CD4-positive, alpha-beta memory T cell (primary cell): ENCODE measurements at regions not wholly inside any gene's neighbourhood (a gene's known extent, or its start where the extent isn't known, plus 50 kb on each side); places are given as distances from the start of the nearest gene placed in this dataset.
"Not testable (repeated sequence)": the region's sequence is repeated elsewhere in the genome, so short reads cannot be mapped to it uniquely, and the experiment has no call there.

Experiments used
- CTCF ChIA-PET: fragments of 350-600 bp; sonication (Branson Sonifier 250); formaldehyde crosslinking; loops from one replicate; lab custom pipeline; 2021; ENCODE audit warnings: inconsistent platforms; ENCODE audit not compliant: partially characterized antibody; lab: Charles Lee
- POLR2A ChIA-PET: fragments of 350-600 bp; sonication (Branson Sonifier 250); formaldehyde crosslinking; loops from one replicate; lab custom pipeline; 2021; ENCODE audit not compliant: partially characterized antibody; lab: Charles Lee
- DNase-seq, 5 donors: peaks; one replicate each; pipeline versions ENCODE4 v3.0.0 to v3.0.0-alpha.2; 2020 to 2022; ENCODE audit warnings: mixed read lengths in 1 of 5
- H3K27ac ChIP-seq: one replicate; pipeline ENCODE4 v1.7.0; 2013; ENCODE audit warnings: low read depth, low read length
- H3K27me3 ChIP-seq: 2 replicates; pipeline ENCODE4 v1.7.0; 2013; ENCODE audit warnings: mild to moderate bottlenecking, low read length, moderate library complexity; ENCODE audit not compliant: insufficient read depth
- H3K36me3 ChIP-seq: 2 replicates; pipeline ENCODE4 v1.7.0; 2013; ENCODE audit warnings: mild to moderate bottlenecking, low read length, moderate library complexity; ENCODE audit not compliant: insufficient read depth
- H3K4me1 ChIP-seq: 2 replicates; pipeline ENCODE4 v1.7.0; 2013; ENCODE audit warnings: mild to moderate bottlenecking, low read length, moderate library complexity; ENCODE audit not compliant: insufficient read depth
- H3K4me3 ChIP-seq, 2 donors: one replicate each; pipeline ENCODE4 v1.7.0; 2013; ENCODE audit warnings: low read length in 2 of 2, mild to moderate bottlenecking in 1 of 2
- H3K9me3 ChIP-seq, 2 donors: one replicate each; pipeline ENCODE4 v1.7.0; 2013; ENCODE audit warnings: low read length in 2 of 2, control low read depth in 1 of 2; ENCODE audit not compliant: control insufficient read depth in 1 of 2
- H3K27ac Mint-ChIP-seq, 7 donors: one replicate each; pipeline ENCODE4 v1.8.0; 2020 to 2021; ENCODE audit warnings: mixed read lengths in 7 of 7, mild to moderate bottlenecking in 6 of 7, inconsistent platforms in 3 of 7, moderate library complexity in 3 of 7
- H3K27me3 Mint-ChIP-seq, 2 donors: one replicate each; pipeline ENCODE4 v1.8.0; 2020 to 2021; ENCODE audit warnings: mixed read lengths in 2 of 2
- H3K36me3 Mint-ChIP-seq, 2 donors: one replicate each; pipeline ENCODE4 v1.8.0; 2020 to 2021; ENCODE audit warnings: mixed read lengths in 2 of 2, inconsistent platforms in 1 of 2, mild to moderate bottlenecking in 1 of 2
- H3K4me1 Mint-ChIP-seq, 4 donors: one replicate each; pipeline ENCODE4 v1.8.0; 2020 to 2021; ENCODE audit warnings: mixed read lengths in 4 of 4, mild to moderate bottlenecking in 1 of 4
- H3K4me3 Mint-ChIP-seq, 8 donors: one replicate each; pipeline ENCODE4 v1.8.0; 2020 to 2021; ENCODE audit warnings: mixed read lengths in 8 of 8, mild to moderate bottlenecking in 7 of 8, moderate library complexity in 6 of 8, inconsistent platforms in 3 of 8
- H3K9me3 Mint-ChIP-seq, 8 donors: one replicate each; pipeline ENCODE4 v1.8.0; 2020 to 2021; ENCODE audit warnings: mixed read lengths in 8 of 8, mild to moderate bottlenecking in 5 of 8, inconsistent platforms in 3 of 8, moderate library complexity in 1 of 8
- intact Hi-C: fragments of 100-400 bp; cut with micrococcal nuclease; formaldehyde crosslinking; loops from one replicate; pipeline ENCODE4 v1.15.1; 2023

GRCh38 chr5:124017321-124017720, 505.3 kb downstream of the CSNK1G3 start:
- H3K36me3 ChIP-seq, H3K27ac ChIP-seq, POLR2A ChIA-PET, H3K27me3 Mint-ChIP-seq, H3K27ac Mint-ChIP-seq, H3K27me3 ChIP-seq, H3K9me3 ChIP-seq, H3K4me3 ChIP-seq, DNase-seq, H3K36me3 Mint-ChIP-seq, intact Hi-C loops, H3K4me3 Mint-ChIP-seq, H3K4me1 ChIP-seq, CTCF ChIA-PET, H3K4me1 Mint-ChIP-seq: not testable (repeated sequence)
- H3K9me3 Mint-ChIP-seq: peaks cover 3 to 33% (median 10%) of the 10 kb centered on the region in 8 donors

DNA sequence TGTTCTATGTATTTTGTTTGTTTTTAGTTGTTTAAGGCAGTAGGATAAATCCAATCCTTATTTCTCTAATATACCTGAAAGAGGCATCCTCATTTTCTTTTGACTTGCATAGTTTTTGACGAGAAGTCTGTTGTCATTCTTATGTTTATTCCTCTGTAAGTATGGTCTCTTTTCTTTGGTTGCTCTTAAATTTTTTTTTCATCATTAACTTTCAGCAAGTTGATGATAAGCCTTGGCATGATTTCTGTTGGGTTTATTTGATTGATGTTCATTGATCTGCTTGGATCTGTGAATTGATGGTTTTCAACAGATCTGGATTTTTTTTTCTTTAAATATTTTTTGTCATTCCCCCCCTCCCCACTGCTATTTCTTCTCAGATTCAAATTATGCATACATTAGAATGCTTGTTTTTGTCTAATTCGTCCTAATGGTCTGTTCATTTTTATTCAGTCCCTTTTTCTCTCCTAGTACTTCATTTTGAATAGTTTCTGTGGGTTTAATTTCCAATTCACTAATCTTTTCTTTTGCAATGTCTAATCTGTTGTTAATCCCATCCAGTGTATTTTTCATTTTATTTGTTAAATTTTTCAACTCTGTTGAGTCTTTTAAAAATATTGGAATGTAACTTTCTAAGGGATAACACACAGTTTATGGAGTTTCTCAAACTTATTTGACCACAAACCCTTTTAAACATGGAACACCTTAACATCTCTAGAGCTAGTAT, 495.9 kb downstream of the CSNK1G3 start:
- Mint-ChIP-seq H3K27me3 (no peaks in the 10 kb centered on the region), H3K9me3 (peaks cover 6 to 47% (median 17%) of the 10 kb centered on the region in 8 donors), H3K36me3 (no peaks in the 10 kb centered on the region), H3K27ac (no peak overlapping the region), H3K4me1 (no peaks in the 10 kb centered on the region), H3K4me3 (no peak overlapping the region)
- Histone ChIP-seq H3K27me3 (no peaks in the 10 kb centered on the region), H3K9me3 (no peaks in the 10 kb centered on the region), H3K27ac (no peak overlapping the region), H3K4me3 (no peak overlapping the region), H3K4me1 (no peaks in the 10 kb centered on the region), H3K36me3 (no peaks in the 10 kb centered on the region)
- ChIA-PET CTCF (no interaction called here), POLR2A (no interaction called here)
- no peak for DNase-seq
- intact Hi-C loops: no loop called here

GRCh38 chr5:124001036-124001615, 489.1 kb downstream of the CSNK1G3 start:
- Histone ChIP-seq H3K9me3 (no peaks in the 10 kb centered on the region), H3K36me3 (no peaks in the 10 kb centered on the region), H3K27ac (no peak overlapping the region), H3K27me3 (no peaks in the 10 kb centered on the region), H3K4me3 (no peak overlapping the region), H3K4me1 (no peaks in the 10 kb centered on the region)
- ChIA-PET CTCF (no interaction called here), POLR2A (no interaction called here)
- H3K36me3 Mint-ChIP-seq: no peaks in the 10 kb centered on the region
- no peak for DNase-seq
- intact Hi-C loops: no loop called here
- H3K4me1 Mint-ChIP-seq: no peaks in the 10 kb centered on the region
- no peak overlapping the region for H3K4me3 Mint-ChIP-seq
- peaks cover 2 to 12% (median 4%) of the 10 kb centered on the region in 8 donors for H3K9me3 Mint-ChIP-seq
- H3K27ac Mint-ChIP-seq: no peak overlapping the region
- no peaks in the 10 kb centered on the region for H3K27me3 Mint-ChIP-seq

GRCh38 chr5:124000538-124000937, 488.6 kb downstream of the CSNK1G3 start:
- no peak for DNase-seq
- Histone ChIP-seq H3K27ac (no peak overlapping the region), H3K4me3 (no peak overlapping the region), H3K4me1 (no peaks in the 10 kb centered on the region), H3K9me3 (no peaks in the 10 kb centered on the region), H3K27me3 (no peaks in the 10 kb centered on the region), H3K36me3 (no peaks in the 10 kb centered on the region)
- H3K4me1 Mint-ChIP-seq: no peaks in the 10 kb centered on the region
- intact Hi-C loops: no loop called here
- no peak overlapping the region for H3K4me3 Mint-ChIP-seq
- ChIA-PET POLR2A (no interaction called here), CTCF (no interaction called here)
- peaks cover 2 to 10% (median 5%) of the 10 kb centered on the region in 8 donors for H3K9me3 Mint-ChIP-seq
- no peaks in the 10 kb centered on the region for H3K36me3 Mint-ChIP-seq
- H3K27ac Mint-ChIP-seq: no peak overlapping the region
- no peaks in the 10 kb centered on the region for H3K27me3 Mint-ChIP-seq

DNA sequence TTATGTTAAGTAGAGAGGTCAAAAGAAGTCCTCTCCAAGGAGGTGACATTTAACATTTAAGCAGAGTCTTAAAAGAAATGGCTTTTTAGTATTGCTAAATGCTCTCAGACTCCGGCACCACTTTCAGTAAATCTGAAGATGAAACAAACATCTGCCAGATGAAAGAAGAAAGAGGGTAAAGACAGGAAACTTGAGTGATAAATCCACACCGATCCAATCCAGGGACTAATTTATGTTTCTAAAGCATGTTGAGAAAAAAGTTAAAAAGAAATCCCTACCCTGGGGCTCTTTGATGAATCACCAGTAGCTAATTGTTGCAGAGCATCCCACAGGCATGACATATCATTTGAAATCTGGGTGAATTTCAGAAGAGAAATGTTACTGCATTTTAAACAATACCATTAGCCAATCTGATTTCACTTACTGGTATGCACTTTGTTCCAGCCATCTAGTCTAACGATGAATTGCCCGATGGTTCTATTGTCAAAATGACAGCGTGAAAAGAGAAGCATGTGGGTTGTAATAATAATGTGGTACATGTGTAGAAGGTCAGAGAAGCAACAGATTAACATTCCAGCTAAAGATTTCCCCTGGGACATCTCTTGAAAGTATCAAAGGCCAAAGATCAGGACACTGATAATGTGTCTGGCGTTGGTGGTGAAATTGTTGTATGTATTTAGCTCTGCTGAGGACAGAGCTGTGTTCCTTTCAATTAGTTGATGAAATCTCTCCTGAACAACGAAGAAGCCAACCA, 485.7 kb downstream of the CSNK1G3 start:
- no peak overlapping the region for H3K27ac Mint-ChIP-seq
- no peak overlapping the region for H3K27ac ChIP-seq
- H3K27me3 Mint-ChIP-seq: no peaks in the 10 kb centered on the region
- H3K27me3 ChIP-seq: no peaks in the 10 kb centered on the region
- no peaks in the 10 kb centered on the region for H3K4me1 ChIP-seq
- no peak for DNase-seq
- H3K4me3 ChIP-seq: no peak overlapping the region
- H3K36me3 ChIP-seq: no peaks in the 10 kb centered on the region
- H3K9me3 Mint-ChIP-seq: peaks cover 0 to 13% (median 5%) of the 10 kb centered on the region in 8 donors
- ChIA-PET POLR2A (no interaction called here), CTCF (no interaction called here)
- H3K36me3 Mint-ChIP-seq: no peaks in the 10 kb centered on the region
- no peaks in the 10 kb centered on the region for H3K9me3 ChIP-seq
- H3K4me3 Mint-ChIP-seq: no peak overlapping the region
- no peaks in the 10 kb centered on the region for H3K4me1 Mint-ChIP-seq
- intact Hi-C loops: no loop called here

DNA sequence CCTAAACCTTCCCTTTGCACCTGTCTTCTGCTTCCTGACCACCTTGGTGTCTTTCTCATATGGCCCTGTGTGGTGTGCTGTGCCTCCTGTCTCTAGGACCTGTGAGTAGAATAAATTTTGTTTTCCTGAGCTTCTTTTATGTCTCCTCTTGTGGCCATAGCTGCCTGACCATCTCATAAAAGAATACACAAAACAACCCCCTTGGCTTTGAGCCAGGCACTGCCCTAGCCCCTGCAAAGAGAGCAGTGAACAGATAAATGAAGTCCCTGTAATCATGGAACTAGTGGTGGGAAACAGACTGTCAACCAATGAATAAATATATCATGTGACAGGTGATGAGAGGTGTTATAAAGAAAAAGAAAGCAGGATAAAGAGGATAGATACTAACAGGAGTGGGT, 485.1 kb downstream of the CSNK1G3 start:
- intact Hi-C loops: no loop called here
- Histone ChIP-seq H3K36me3 (no peaks in the 10 kb centered on the region), H3K27ac (no peak overlapping the region), H3K4me3 (no peak overlapping the region), H3K27me3 (no peaks in the 10 kb centered on the region), H3K9me3 (no peaks in the 10 kb centered on the region), H3K4me1 (no peaks in the 10 kb centered on the region)
- no peak for DNase-seq
- H3K4me1 Mint-ChIP-seq: no peaks in the 10 kb centered on the region
- no peak overlapping the region for H3K4me3 Mint-ChIP-seq
- H3K27ac Mint-ChIP-seq: no peak overlapping the region
- POLR2A ChIA-PET: no interaction called here
- no peaks in the 10 kb centered on the region for H3K36me3 Mint-ChIP-seq
- peaks cover 0 to 12% (median 5%) of the 10 kb centered on the region in 8 donors for H3K9me3 Mint-ChIP-seq
- H3K27me3 Mint-ChIP-seq: no peaks in the 10 kb centered on the region
- CTCF ChIA-PET: no interaction called here

- CTCF ChIA-PET: no interaction called here
- Histone ChIP-seq H3K4me3 (no peak overlapping the region), H3K9me3 (no peaks in the 10 kb centered on the region), H3K4me1 (no peaks in the 10 kb centered on the region), H3K27ac (no peak overlapping the region), H3K36me3 (no peaks in the 10 kb centered on the region), H3K27me3 (no peaks in the 10 kb centered on the region)
- H3K4me1 Mint-ChIP-seq: no peaks in the 10 kb centered on the region
- H3K27ac Mint-ChIP-seq: no peak overlapping the region
- peaks cover 0 to 13% (median 5%) of the 10 kb centered on the region in 8 donors for H3K9me3 Mint-ChIP-seq
- intact Hi-C loops: no loop called here
- H3K27me3 Mint-ChIP-seq: no peaks in the 10 kb centered on the region
- DNase-seq: no peak
- H3K36me3 Mint-ChIP-seq: no peaks in the 10 kb centered on the region
- POLR2A ChIA-PET: no interaction called here
- no peak overlapping the region for H3K4me3 Mint-ChIP-seq
Measured at GRCh38 chr5:123992641-123993040, 480.7 kb downstream of the CSNK1G3 start.
